ENCODE measurements at regions not wholly inside any gene's neighbourhood (a gene's known extent, or its start where the extent isn't known, plus 50 kb on each side); places are given as distances from the start of the nearest gene placed in this dataset.
A peak's percentile ranks its signal among the peaks of the same experiment; 100 is the strongest.
"Not testable (repeated sequence)": the region's sequence is repeated elsewhere in the genome, so short reads cannot be mapped to it uniquely, and the experiment has no call there.

- no peak for DNase-seq
Measured at GRCh38 chr6:112665114-112665513, 318.0 kb downstream of the RFPL4B start.

GRCh38 chr6:112665815-112666214 is 318.7 kb downstream of the RFPL4B start:
- DNase-seq, result no peak

GRCh38 chr6:112667427-112667826 is 320.3 kb downstream of the RFPL4B start:
- no peak for DNase-seq

GRCh38 chr6:112680091-112680490 is 333.0 kb downstream of the RFPL4B start:
- DNase-seq, result no peak

- DNase-seq, result no peak
Measured at GRCh38 chr6:112682071-112682470, 334.9 kb downstream of the RFPL4B start.

GRCh38 chr6:112683106-112683505 is 336.0 kb downstream of the RFPL4B start:
- DNase-seq, result no peak

GRCh38 chr6:112683926-112684325 is 336.8 kb downstream of the RFPL4B start:
- no peak for DNase-seq

GRCh38 chr6:112685521-112686220 is 338.5 kb downstream of the RFPL4B start:
- DNase-seq, result not testable (repeated sequence)

GRCh38 chr6:112688487-112689165 is 341.5 kb downstream of the RFPL4B start:
- DNase-seq, result not testable (repeated sequence)

GRCh38 chr6:112689183-112689858 is 342.2 kb downstream of the RFPL4B start:
- not testable (repeated sequence) for DNase-seq

GRCh38 chr6:112690497-112691202 is 343.5 kb downstream of the RFPL4B start:
- DNase-seq, result peak; percentile 37 to 69

- no peak for DNase-seq
Measured at GRCh38 chr6:112691289-112691688, 344.2 kb downstream of the RFPL4B start.

GRCh38 chr6:112695001-112695400 is 347.9 kb downstream of the RFPL4B start:
- DNase-seq, result no peak

- peak; percentile 69 to 90 for DNase-seq
Measured at GRCh38 chr6:112697265-112697664, 350.1 kb downstream of the RFPL4B start.

- DNase-seq, result peak; percentile 51 to 83
Measured at GRCh38 chr6:112701201-112701600, 354.1 kb downstream of the RFPL4B start.

- no peak for DNase-seq
Measured at GRCh38 chr6:112710710-112711109, 363.6 kb downstream of the RFPL4B start.

GRCh38 chr6:112713402-112713801 is 366.3 kb downstream of the RFPL4B start:
- no peak for DNase-seq

GRCh38 chr6:112717401-112717800 is 370.3 kb downstream of the RFPL4B start:
- no peak for DNase-seq

- DNase-seq, result no peak
Measured at GRCh38 chr6:112717856-112718255, 370.7 kb downstream of the RFPL4B start.

GRCh38 chr6:112725541-112726085 is 378.5 kb downstream of the RFPL4B start:
- no peak for DNase-seq

GRCh38 chr6:112735129-112735528 is 388.0 kb downstream of the RFPL4B start:
- no peak for DNase-seq

- DNase-seq, result no peak
Measured at GRCh38 chr6:112739766-112740165, 392.6 kb downstream of the RFPL4B start.

GRCh38 chr6:112743323-112743722 is 396.2 kb downstream of the RFPL4B start:
- DNase-seq, result no peak
